ENCODE measurements at regions not wholly inside any gene's neighbourhood (a gene's known extent, or its start where the extent isn't known, plus 50 kb on each side); places are given as distances from the start of the nearest gene placed in this dataset.
"Not testable (repeated sequence)": the region's sequence is repeated elsewhere in the genome, so short reads cannot be mapped to it uniquely, and the experiment has no call there.

GRCh38 chr12:61272441-61272840 is 987.8 kb upstream of the USP15 start:
- DNase-seq (ENCODE audit: low read depth) = peak; percentile 63
- H3K4me3 ChIP-seq (ENCODE audit: low read depth, low read length) = no peak overlapping the region
- no peak for TF ChIP-seq CTCF (IDR thresholded peaks at IDR 0.05; ENCODE audit: control insufficient read depth, extremely low read depth, insufficient read depth)

- DNase-seq (ENCODE audit: low read depth) = no peak
- TF ChIP-seq CTCF (IDR thresholded peaks at IDR 0.05; ENCODE audit: control insufficient read depth, extremely low read depth, insufficient read depth) = no peak
- H3K4me3 ChIP-seq (ENCODE audit: low read depth, low read length) = no peak overlapping the region
Observed at GRCh38 chr12:61282790-61283575, 977.2 kb upstream of the USP15 start.

- no peak overlapping the region for H3K4me3 ChIP-seq (ENCODE audit: low read depth, low read length)
- no peak for DNase-seq (ENCODE audit: low read depth)
- no peak for TF ChIP-seq CTCF (IDR thresholded peaks at IDR 0.05; ENCODE audit: control insufficient read depth, extremely low read depth, insufficient read depth)
Observed at GRCh38 chr12:61290473-61290872, 969.7 kb upstream of the USP15 start.

GRCh38 chr12:61291647-61292046 is 968.6 kb upstream of the USP15 start:
- no peak overlapping the region for H3K4me3 ChIP-seq (ENCODE audit: low read depth, low read length)
- DNase-seq (ENCODE audit: low read depth) = no peak
- no peak for TF ChIP-seq CTCF (IDR thresholded peaks at IDR 0.05; ENCODE audit: control insufficient read depth, extremely low read depth, insufficient read depth)

GRCh38 chr12:61294011-61294410 is 966.2 kb upstream of the USP15 start:
- H3K4me3 ChIP-seq (ENCODE audit: low read depth, low read length) = not testable (repeated sequence)

GRCh38 chr12:61301817-61302216 is 958.4 kb upstream of the USP15 start:
- no peak for TF ChIP-seq CTCF (IDR thresholded peaks at IDR 0.05; ENCODE audit: control insufficient read depth, extremely low read depth, insufficient read depth)
- H3K4me3 ChIP-seq (ENCODE audit: low read depth, low read length) = no peak overlapping the region
- no peak for DNase-seq (ENCODE audit: low read depth)

More at GRCh38 chr12:61294011-61294410, 966.2 kb upstream of the USP15 start:
- DNase-seq (ENCODE audit: low read depth) = not testable (repeated sequence)

- no peak overlapping the region for H3K4me3 ChIP-seq (ENCODE audit: low read depth, low read length)
- no peak for DNase-seq (ENCODE audit: low read depth)
- no peak for TF ChIP-seq CTCF (IDR thresholded peaks at IDR 0.05; ENCODE audit: control insufficient read depth, extremely low read depth, insufficient read depth)
Observed at GRCh38 chr12:61302282-61302681, 957.9 kb upstream of the USP15 start.
